Cardiac muscle cell (in vitro differentiated cells and primary cell): ENCODE measurements at regions not wholly inside any gene's neighbourhood (a gene's known extent, or its start where the extent isn't known, plus 50 kb on each side); places are given as distances from the start of the nearest gene placed in this dataset.

ENCODE experiments used
- DNase-seq, 2 donors: peaks; one replicate each; pipeline versions ENCODE4 v3.0.0 to v3.0.0-alpha.2; 2010 to 2017; ENCODE audit warnings: low read depth in 1 of 2, low spot score in 1 of 2
- H3K27ac ChIP-seq: fragments of 200-600 bp; sonication (generic); 2 replicates; pipeline ENCODE4 v1.5.1; 2016
- H3K27me3 ChIP-seq: fragments of 200-600 bp; sonication (generic); 2 replicates; pipeline ENCODE4 v1.6.0; 2016; ENCODE audit warnings: control low read depth
- H3K36me3 ChIP-seq: fragments of 200-600 bp; sonication (generic); 2 replicates; pipeline ENCODE4 v1.5.1; 2016; ENCODE audit warnings: control low read depth
- H3K4me1 ChIP-seq: fragments of 200-600 bp; sonication (generic); 2 replicates; pipeline ENCODE4 v1.8.1; 2017; ENCODE audit warnings: low read depth, mild to moderate bottlenecking, mixed run types
- H3K4me3 ChIP-seq: fragments of 200-600 bp; sonication (generic); 2 replicates; pipeline ENCODE4 v1.5.1; 2016; ENCODE audit warnings: mild to moderate bottlenecking
- H3K9me3 ChIP-seq: fragments of 200-600 bp; sonication (generic); 2 replicates; pipeline ENCODE4 v1.5.1; 2017; ENCODE audit warnings: low read depth, mild to moderate bottlenecking, control low read depth
- CTCF ChIP-seq: IDR thresholded peaks from 2 replicates; pipeline ENCODE4 v1.5.1; 2012; ENCODE audit warnings: low read depth, mild to moderate bottlenecking, low read length

DNA sequence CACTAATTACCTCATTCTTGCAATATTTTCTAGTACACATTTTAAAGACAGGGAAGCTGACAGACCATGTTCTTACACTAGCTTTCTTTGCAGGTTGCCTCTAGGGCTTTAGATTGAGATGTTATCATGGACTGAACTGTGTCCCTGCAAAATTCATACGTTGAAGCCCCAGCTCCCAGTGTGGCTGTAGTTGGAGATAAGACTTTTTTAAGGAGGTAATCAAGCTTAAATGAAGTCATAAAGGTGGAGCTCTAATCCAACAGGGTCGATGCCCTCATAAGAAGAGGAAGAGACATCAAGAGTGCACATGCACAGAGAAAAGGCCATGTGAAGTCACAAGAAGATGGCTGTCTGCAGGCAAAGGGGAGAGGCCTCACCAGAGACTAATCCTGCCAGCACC lies 471.2 kb upstream of the ACTBL2 start:
- no peaks in the 10 kb centered on the region for H3K9me3 ChIP-seq
- DNase-seq, result no peak
- H3K4me3 ChIP-seq, result no peak overlapping the region
- H3K27me3 ChIP-seq, result no peaks in the 10 kb centered on the region
- no peak overlapping the region for H3K27ac ChIP-seq
- TF ChIP-seq CTCF, result no peak
- H3K4me1 ChIP-seq, result peaks cover 5% of the 10 kb centered on the region
- no peaks in the 10 kb centered on the region for H3K36me3 ChIP-seq

- no peak for DNase-seq
- no peak overlapping the region for H3K27ac ChIP-seq
- H3K27me3 ChIP-seq, result no peaks in the 10 kb centered on the region
- no peaks in the 10 kb centered on the region for H3K9me3 ChIP-seq
- H3K4me1 ChIP-seq, result peaks cover 5% of the 10 kb centered on the region
- H3K36me3 ChIP-seq, result no peaks in the 10 kb centered on the region
- TF ChIP-seq CTCF, result no peak
- H3K4me3 ChIP-seq, result no peak overlapping the region
Measured at GRCh38 chr5:57950616-57951228, 468.1 kb upstream of the ACTBL2 start.

- H3K36me3 ChIP-seq, result no peaks in the 10 kb centered on the region
- no peaks in the 10 kb centered on the region for H3K27me3 ChIP-seq
- no peaks in the 10 kb centered on the region for H3K9me3 ChIP-seq
- no peak overlapping the region for H3K27ac ChIP-seq
- DNase-seq, result no peak
- H3K4me3 ChIP-seq, result no peak overlapping the region
- TF ChIP-seq CTCF, result no peak
- H3K4me1 ChIP-seq, result no peaks in the 10 kb centered on the region
Measured at GRCh38 chr5:57948091-57948490, 465.5 kb upstream of the ACTBL2 start.

DNA sequence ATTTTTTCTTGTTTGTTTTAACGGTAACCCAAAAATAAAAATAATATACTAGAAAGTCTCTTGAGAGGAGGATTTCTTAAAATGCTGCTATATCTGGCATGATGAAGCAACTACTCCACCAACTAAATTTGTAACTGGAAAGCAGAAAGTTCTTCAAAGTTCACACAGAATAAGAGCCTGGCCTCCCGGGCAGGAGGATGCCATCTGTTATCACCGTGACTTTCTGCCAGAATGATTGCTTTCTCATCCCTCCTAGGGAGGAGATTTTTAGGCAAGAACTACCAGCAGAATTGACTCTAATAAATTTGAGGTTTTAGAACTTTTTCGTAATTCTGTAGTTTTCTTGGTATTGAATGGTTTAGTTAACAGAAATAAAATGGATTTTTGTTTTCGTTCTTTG lies 464.6 kb upstream of the ACTBL2 start:
- Histone ChIP-seq H3K36me3 (no peaks in the 10 kb centered on the region), H3K4me3 (no peak overlapping the region), H3K27me3 (no peaks in the 10 kb centered on the region), H3K4me1 (no peaks in the 10 kb centered on the region), H3K27ac (no peak overlapping the region), H3K9me3 (no peaks in the 10 kb centered on the region)
- DNase-seq, result no peak
- TF ChIP-seq CTCF, result no peak

DNA sequence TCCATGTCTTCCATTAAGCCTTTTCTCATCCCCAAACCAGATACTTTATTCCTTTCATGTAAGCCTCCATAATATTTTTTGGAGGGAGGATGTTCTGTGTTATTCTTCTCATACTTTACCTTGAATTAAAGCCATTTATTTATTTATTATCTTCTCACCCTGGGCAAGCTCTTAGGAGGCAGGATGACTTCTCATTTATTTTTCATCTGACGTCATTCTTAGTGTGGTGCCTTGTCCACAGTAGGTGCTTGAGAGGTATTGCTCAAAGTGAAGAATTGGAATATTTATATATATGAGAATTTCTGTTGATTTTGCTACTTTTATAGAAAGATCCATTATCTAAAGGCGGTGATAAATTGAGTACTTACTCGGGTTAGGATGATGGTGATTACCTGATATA lies 458.3 kb upstream of the ACTBL2 start:
- Histone ChIP-seq H3K4me3 (no peak overlapping the region), H3K4me1 (no peaks in the 10 kb centered on the region), H3K9me3 (no peaks in the 10 kb centered on the region), H3K36me3 (no peaks in the 10 kb centered on the region), H3K27ac (no peak overlapping the region), H3K27me3 (no peaks in the 10 kb centered on the region)
- DNase-seq, result no peak
- no peak for TF ChIP-seq CTCF

DNA sequence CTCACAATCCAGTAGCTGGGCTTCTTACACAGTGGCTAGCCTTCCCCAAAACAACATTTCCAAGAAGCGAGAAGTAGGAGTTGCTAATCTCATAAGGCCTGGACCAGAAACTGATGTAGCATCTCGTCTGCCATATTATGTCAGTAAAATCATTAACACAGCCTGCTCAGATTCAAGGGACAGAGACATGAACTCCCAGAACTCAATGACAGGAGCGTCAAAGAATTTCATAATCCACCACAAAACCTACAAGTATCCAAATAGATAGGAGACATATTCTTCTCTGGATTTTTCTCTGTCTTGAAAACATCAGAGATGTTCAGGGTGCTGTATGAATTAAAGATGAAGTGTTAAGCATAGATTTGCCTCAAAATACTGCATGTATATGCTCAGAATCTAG lies 457.6 kb upstream of the ACTBL2 start:
- Histone ChIP-seq H3K4me3 (no peak overlapping the region), H3K36me3 (no peaks in the 10 kb centered on the region), H3K27me3 (no peaks in the 10 kb centered on the region), H3K9me3 (no peaks in the 10 kb centered on the region), H3K27ac (no peak overlapping the region), H3K4me1 (no peaks in the 10 kb centered on the region)
- DNase-seq, result no peak
- no peak for TF ChIP-seq CTCF
